Thyroid gland (tissue), 4 donors: ENCODE measurements at regions not wholly inside any gene's neighbourhood (a gene's known extent, or its start where the extent isn't known, plus 50 kb on each side); places are given as distances from the start of the nearest gene placed in this dataset.

Experiments used
- DNase-seq, 2 donors: peaks; one replicate each; pipeline ENCODE4 v3.0.0-alpha.2; 2019
- H3K27ac ChIP-seq, 3 donors: fragments of 200-600 bp; sonication (generic); 1 replicate in 2 of 3; 2 replicates in 1 of 3; pipeline ENCODE4 v1.5.1; 2016 to 2019; ENCODE audit warnings: mild to moderate bottlenecking in 1 of 3, moderate library complexity in 1 of 3
- H3K27me3 ChIP-seq: fragments of 200-600 bp; sonication (generic); one replicate; pipeline ENCODE4 v1.5.1; 2019
- H3K36me3 ChIP-seq, 2 donors: fragments of 200-600 bp; sonication (generic); one replicate each; pipeline ENCODE4 v1.5.1; 2016 to 2019
- H3K4me1 ChIP-seq, 2 donors: fragments of 200-600 bp; sonication (generic); one replicate each; pipeline ENCODE4 v1.5.1; 2017 to 2019
- H3K4me3 ChIP-seq, 3 donors: fragments of 200-600 bp; sonication (generic); replicated peaks in 1 of 3; 1 replicate in 2 of 3; 2 replicates in 1 of 3; pipeline ENCODE4 v1.5.1; 2016; ENCODE audit warnings: mild to moderate bottlenecking in 1 of 3
- H3K9me3 ChIP-seq: fragments of 200-600 bp; sonication (generic); one replicate; pipeline ENCODE4 v1.5.1; 2017
- POLR2A ChIP-seq, 2 donors: fragments of 450-650 bp; IDR thresholded peaks; one replicate each; pipeline ENCODE4 v1.6.1; 2017; ENCODE audit warnings: antibody characterized with exemption in 2 of 2, mild to moderate bottlenecking in 2 of 2, moderate library complexity in 1 of 2
- WGBS, 2 donors: methylation state at CpG; one replicate each; pipeline ENCODE4 v1.1.5; 2017; 5-methylcytosine and 5-hydroxymethylcytosine counted together
- intact Hi-C: fragments of 100-400 bp; cut with DNase I; formaldehyde crosslinking; loops from one replicate; pipeline ENCODE4 v1.15.1; 2023
- TF ChIP-seq, protein P1 (sequence below), 6 experiments: fragments of 200-600 bp in 3 of 6; fragments of 450-650 bp in 3 of 6; sonication (generic) in 3 of 6; IDR thresholded peaks; one replicate each; pipeline ENCODE4 v1.5.1; 2016 to 2019; ENCODE audit warnings: antibody characterized with exemption in 6 of 6, mild to moderate bottlenecking in 2 of 6, inconsistent platforms in 1 of 6, moderate library complexity in 1 of 6

DNA sequence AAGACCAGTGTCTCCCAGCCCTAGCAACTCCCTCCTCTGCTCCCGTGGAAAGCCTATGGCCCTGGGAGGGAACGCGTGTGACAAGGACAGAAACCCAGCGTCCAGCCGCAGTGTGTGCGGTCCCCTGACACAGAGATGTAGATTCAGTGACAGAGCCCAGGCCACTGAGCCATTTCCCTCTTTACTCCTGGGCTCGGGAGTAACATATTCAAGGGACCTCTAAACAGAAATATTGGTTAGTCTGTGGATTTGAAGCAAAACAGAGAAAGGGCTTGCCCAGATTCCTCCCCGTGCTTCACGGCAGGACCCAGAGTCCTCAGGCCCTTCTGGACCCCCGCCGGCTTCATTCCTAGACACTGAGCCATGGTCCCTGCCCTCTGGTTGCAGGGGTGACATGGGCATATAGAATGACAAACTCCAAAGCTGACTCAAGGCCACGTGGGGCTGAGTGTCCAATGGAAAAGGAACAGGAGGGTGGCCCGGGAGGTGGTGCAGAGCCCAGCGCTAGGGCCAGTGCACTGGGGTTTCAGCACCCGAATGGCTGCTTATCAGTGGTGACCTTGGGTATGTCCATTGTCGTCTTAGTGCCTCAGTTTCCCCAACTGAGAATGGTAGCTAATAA lies 248.2 kb downstream of the QKI start:
- Histone ChIP-seq H3K27ac (no peak overlapping the region), H3K27me3 (no peaks in the 10 kb centered on the region), H3K9me3 (no peaks in the 10 kb centered on the region), H3K4me1 (no peaks in the 10 kb centered on the region), H3K36me3 (no peaks in the 10 kb centered on the region), H3K4me3 (no peak overlapping the region)
- WGBS, 2 donors = 88 to 97% methylated on average over 15 to 16 of the region's 16 CpGs
- TF ChIP-seq POLR2A (IDR thresholded peaks at IDR 0.05) = no peak
- TF ChIP-seq, protein P1, sequence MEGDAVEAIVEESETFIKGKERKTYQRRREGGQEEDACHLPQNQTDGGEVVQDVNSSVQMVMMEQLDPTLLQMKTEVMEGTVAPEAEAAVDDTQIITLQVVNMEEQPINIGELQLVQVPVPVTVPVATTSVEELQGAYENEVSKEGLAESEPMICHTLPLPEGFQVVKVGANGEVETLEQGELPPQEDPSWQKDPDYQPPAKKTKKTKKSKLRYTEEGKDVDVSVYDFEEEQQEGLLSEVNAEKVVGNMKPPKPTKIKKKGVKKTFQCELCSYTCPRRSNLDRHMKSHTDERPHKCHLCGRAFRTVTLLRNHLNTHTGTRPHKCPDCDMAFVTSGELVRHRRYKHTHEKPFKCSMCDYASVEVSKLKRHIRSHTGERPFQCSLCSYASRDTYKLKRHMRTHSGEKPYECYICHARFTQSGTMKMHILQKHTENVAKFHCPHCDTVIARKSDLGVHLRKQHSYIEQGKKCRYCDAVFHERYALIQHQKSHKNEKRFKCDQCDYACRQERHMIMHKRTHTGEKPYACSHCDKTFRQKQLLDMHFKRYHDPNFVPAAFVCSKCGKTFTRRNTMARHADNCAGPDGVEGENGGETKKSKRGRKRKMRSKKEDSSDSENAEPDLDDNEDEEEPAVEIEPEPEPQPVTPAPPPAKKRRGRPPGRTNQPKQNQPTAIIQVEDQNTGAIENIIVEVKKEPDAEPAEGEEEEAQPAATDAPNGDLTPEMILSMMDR (IDR thresholded peaks at IDR 0.05) = no peak
- intact Hi-C loops = no loop called here
- DNase-seq = no peak

DNA sequence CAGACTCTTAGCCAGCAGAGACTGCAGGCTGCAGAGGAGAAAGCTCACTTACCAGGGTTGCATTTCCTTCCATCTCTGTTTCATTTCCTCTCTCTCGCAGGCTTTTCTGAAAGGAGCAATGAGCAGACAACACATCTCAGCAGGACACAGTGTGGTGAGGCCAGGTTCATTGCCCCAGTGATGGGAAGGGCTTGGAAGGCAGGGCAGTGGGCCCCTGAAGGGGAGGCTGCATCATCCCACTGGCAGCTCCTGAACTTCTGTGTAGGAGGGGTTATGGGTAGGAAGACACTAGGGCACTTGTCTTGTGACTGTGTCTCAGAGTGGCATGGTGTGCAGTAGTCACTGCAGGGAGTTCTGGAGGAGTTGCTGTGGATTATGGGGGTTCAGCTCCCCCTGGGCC lies 246.8 kb downstream of the QKI start:
- 30 to 75% methylated on average over 1 of the region's 1 CpG for WGBS, 2 donors
- TF ChIP-seq, protein P1 (IDR thresholded peaks at IDR 0.05) = no peak
- no peak for TF ChIP-seq POLR2A (IDR thresholded peaks at IDR 0.05)
- no peaks in the 10 kb centered on the region for H3K9me3 ChIP-seq
- H3K27me3 ChIP-seq = no peaks in the 10 kb centered on the region
- no peaks in the 10 kb centered on the region for H3K4me1 ChIP-seq
- no peak overlapping the region for H3K4me3 ChIP-seq
- intact Hi-C loops = no loop called here
- H3K27ac ChIP-seq = no peak overlapping the region
- no peaks in the 10 kb centered on the region for H3K36me3 ChIP-seq
- no peak for DNase-seq

DNA sequence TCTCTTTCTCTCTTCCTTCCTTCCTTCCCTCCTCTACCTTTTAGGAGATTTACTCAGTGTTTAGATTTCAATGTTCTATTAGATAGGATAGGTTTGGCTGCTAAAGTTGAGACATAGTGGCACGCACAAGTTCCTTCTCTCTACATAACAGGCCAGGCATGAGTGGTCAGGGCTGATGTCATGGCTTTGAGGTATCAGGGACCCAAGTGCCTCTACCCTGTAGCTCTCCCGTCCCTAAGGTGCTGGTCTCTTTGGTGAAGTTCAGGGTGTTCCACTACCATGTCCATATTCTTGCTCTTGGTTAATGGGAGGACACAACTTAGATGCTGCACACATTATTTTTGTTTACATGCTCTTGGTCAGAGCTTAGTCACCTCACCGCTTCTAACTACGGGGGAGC lies 245.3 kb downstream of the QKI start:
- H3K9me3 ChIP-seq = no peaks in the 10 kb centered on the region
- H3K27me3 ChIP-seq = no peaks in the 10 kb centered on the region
- DNase-seq = no peak
- WGBS, 2 donors = 86 to 95% methylated on average over 4 of the region's 4 CpGs
- intact Hi-C loops = no loop called here
- TF ChIP-seq, protein P1 (IDR thresholded peaks at IDR 0.05) = no peak
- TF ChIP-seq POLR2A (IDR thresholded peaks at IDR 0.05) = no peak
- H3K4me1 ChIP-seq = no peaks in the 10 kb centered on the region
- no peaks in the 10 kb centered on the region for H3K36me3 ChIP-seq
- H3K27ac ChIP-seq = no peak overlapping the region
- no peak overlapping the region for H3K4me3 ChIP-seq

DNA sequence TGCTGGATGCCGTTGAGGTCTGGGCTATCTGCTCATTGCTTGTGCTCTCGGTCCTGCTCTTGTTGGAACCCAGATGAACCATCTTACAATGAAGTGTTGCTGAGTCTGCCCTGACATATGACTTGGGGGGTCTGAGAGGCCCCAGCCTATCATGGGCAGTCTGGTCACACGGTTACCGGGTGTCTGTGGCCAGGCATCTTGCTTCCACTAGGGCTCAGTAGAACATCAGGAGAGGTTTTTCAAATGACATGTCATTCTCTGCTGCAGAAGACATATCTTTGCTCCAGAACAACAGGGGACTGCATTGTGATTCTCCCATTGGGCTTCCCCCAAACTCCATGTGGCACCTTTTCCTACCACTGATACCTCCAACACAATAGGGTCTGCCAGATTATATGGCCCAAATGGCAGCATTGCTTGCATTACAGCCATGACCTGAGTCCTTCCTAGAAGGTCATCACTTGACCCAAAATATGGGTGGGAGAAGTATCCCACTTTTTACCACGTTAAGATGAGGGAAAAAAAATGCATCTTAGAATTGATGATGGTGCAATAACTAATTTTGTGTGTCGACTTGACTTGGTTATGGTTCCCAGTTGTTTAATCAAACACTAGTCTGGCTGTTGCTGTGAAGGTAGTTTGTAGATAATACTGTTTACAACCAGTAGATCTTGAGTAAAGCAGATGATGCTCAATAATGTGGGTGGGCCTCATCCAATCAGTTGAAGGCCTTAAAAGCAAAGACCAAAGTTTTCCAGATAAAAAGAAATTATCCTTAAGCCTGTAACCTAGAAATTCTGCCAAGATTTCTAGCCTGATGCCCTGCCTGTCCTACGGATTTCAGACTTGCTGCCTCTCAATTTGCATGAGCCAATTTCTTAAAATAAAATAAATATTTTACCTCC lies 241.0 kb downstream of the QKI start:
- intact Hi-C loops = no loop called here
- Histone ChIP-seq H3K4me3 (no peak overlapping the region), H3K9me3 (no peaks in the 10 kb centered on the region), H3K27me3 (no peaks in the 10 kb centered on the region), H3K36me3 (no peaks in the 10 kb centered on the region), H3K4me1 (no peaks in the 10 kb centered on the region), H3K27ac (no peak overlapping the region)
- WGBS, 2 donors = 83 to 90% methylated on average over 4 to 7 of the region's 7 CpGs
- TF ChIP-seq, protein P1 (IDR thresholded peaks at IDR 0.05) = no peak
- TF ChIP-seq POLR2A (IDR thresholded peaks at IDR 0.05) = no peak
- no peak for DNase-seq
